ENCODE measurements at regions not wholly inside any gene's neighbourhood (a gene's known extent, or its start where the extent isn't known, plus 50 kb on each side); places are given as distances from the start of the nearest gene placed in this dataset.

DNA sequence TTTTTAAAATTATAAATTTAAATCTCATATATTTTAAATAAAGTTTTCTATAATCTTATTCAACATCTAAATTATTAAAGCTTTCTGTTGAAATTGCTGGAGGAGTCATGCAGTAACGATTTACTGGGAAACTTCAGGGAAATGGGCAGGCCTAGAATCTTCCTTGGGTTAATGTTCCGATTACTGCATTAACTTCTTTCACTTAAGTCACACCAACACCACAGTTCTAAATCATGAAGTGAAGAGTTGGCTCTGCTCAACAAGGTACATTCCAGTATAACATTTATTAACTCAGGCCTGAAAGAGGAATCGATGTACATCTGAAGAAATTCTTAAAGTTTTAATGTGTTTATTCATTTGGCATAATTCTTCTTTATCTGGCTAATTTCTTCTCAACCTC, 244.3 kb downstream of the CCER1 start:
- H3K4me2 ChIP-seq (ENCODE audit: low read length), result no peak overlapping the region
- H3K36me3 ChIP-seq (ENCODE audit: insufficient read depth, low read length), result no peaks in the 10 kb centered on the region
- H3K27ac ChIP-seq (ENCODE audit: low read length), result no peak overlapping the region
- no peak for TF ChIP-seq TAF1 (IDR thresholded peaks at IDR 0.05; ENCODE audit: low read depth)
- TF ChIP-seq RAD21 (conservative IDR thresholded peaks at IDR 0.05), result no peak
- TF ChIP-seq, protein P1, sequence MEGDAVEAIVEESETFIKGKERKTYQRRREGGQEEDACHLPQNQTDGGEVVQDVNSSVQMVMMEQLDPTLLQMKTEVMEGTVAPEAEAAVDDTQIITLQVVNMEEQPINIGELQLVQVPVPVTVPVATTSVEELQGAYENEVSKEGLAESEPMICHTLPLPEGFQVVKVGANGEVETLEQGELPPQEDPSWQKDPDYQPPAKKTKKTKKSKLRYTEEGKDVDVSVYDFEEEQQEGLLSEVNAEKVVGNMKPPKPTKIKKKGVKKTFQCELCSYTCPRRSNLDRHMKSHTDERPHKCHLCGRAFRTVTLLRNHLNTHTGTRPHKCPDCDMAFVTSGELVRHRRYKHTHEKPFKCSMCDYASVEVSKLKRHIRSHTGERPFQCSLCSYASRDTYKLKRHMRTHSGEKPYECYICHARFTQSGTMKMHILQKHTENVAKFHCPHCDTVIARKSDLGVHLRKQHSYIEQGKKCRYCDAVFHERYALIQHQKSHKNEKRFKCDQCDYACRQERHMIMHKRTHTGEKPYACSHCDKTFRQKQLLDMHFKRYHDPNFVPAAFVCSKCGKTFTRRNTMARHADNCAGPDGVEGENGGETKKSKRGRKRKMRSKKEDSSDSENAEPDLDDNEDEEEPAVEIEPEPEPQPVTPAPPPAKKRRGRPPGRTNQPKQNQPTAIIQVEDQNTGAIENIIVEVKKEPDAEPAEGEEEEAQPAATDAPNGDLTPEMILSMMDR (IDR thresholded peaks at IDR 0.05; ENCODE audit: poor library complexity, severe bottlenecking), result no peak
- TF ChIP-seq EZH2 (IDR thresholded peaks at IDR 0.05; ENCODE audit: borderline replicate concordance, insufficient read depth, low read length, poor library complexity, severe bottlenecking), result no peak
- no peak for TF ChIP-seq POLR2AphosphoS5 (IDR thresholded peaks at IDR 0.05)
- no peak for TF ChIP-seq EP300 (conservative IDR thresholded peaks at IDR 0.05; ENCODE audit: poor library complexity, severe bottlenecking)
- TF ChIP-seq SMC3 (conservative IDR thresholded peaks at IDR 0.05; ENCODE audit: poor library complexity), result no peak
- H3K27me3 ChIP-seq (ENCODE audit: insufficient read depth, low read depth, low read length), result no peaks in the 10 kb centered on the region
- H3K4me3 ChIP-seq (ENCODE audit: low read length), result no peak overlapping the region
- H4K20me1 ChIP-seq (ENCODE audit: insufficient read depth), result no peaks in the 10 kb centered on the region
- H3K9ac ChIP-seq (ENCODE audit: low read length), result no peak overlapping the region
- no peak overlapping the region for H2AFZ ChIP-seq (ENCODE audit: low read depth, low read length)
- H3K9me2 ChIP-seq (ENCODE audit: insufficient read depth, low read length), result no peaks in the 10 kb centered on the region
- H3K79me2 ChIP-seq (replicated peaks; ENCODE audit: insufficient read depth, low read length), result no peaks in the 10 kb centered on the region
- H3F3A ChIP-seq (ENCODE audit: insufficient read depth, low read length, poor library complexity, severe bottlenecking), result no peaks in the 10 kb centered on the region
- H3K9me3 ChIP-seq (ENCODE audit: low read length), result no peaks in the 10 kb centered on the region

- Histone ChIP-seq H4K20me1 (ENCODE audit: insufficient read depth) (no peaks in the 10 kb centered on the region), H3K9ac (ENCODE audit: low read length) (no peak overlapping the region), H3F3A (ENCODE audit: insufficient read depth, low read length, poor library complexity, severe bottlenecking) (no peaks in the 10 kb centered on the region), H3K36me3 (ENCODE audit: insufficient read depth, low read length) (no peaks in the 10 kb centered on the region), H3K4me3 (ENCODE audit: low read length) (no peak overlapping the region), H3K27ac (ENCODE audit: low read length) (no peak overlapping the region), H3K79me2 (replicated peaks; ENCODE audit: insufficient read depth, low read length) (no peaks in the 10 kb centered on the region), H3K4me2 (ENCODE audit: low read length) (no peak overlapping the region), H3K9me2 (ENCODE audit: insufficient read depth, low read length) (no peaks in the 10 kb centered on the region), H3K27me3 (ENCODE audit: insufficient read depth, low read depth, low read length) (no peaks in the 10 kb centered on the region), H3K9me3 (ENCODE audit: low read length) (no peaks in the 10 kb centered on the region), H2AFZ (ENCODE audit: low read depth, low read length) (no peak overlapping the region)
- TF ChIP-seq, protein P1 (IDR thresholded peaks at IDR 0.05; ENCODE audit: poor library complexity, severe bottlenecking), result no peak
- no peak for TF ChIP-seq RAD21 (conservative IDR thresholded peaks at IDR 0.05)
- no peak for TF ChIP-seq EZH2 (IDR thresholded peaks at IDR 0.05; ENCODE audit: borderline replicate concordance, insufficient read depth, low read length, poor library complexity, severe bottlenecking)
- TF ChIP-seq POLR2AphosphoS5 (IDR thresholded peaks at IDR 0.05), result no peak
- TF ChIP-seq TAF1 (IDR thresholded peaks at IDR 0.05; ENCODE audit: low read depth), result no peak
- TF ChIP-seq EP300 (conservative IDR thresholded peaks at IDR 0.05; ENCODE audit: poor library complexity, severe bottlenecking), result no peak
- TF ChIP-seq, protein P2, sequence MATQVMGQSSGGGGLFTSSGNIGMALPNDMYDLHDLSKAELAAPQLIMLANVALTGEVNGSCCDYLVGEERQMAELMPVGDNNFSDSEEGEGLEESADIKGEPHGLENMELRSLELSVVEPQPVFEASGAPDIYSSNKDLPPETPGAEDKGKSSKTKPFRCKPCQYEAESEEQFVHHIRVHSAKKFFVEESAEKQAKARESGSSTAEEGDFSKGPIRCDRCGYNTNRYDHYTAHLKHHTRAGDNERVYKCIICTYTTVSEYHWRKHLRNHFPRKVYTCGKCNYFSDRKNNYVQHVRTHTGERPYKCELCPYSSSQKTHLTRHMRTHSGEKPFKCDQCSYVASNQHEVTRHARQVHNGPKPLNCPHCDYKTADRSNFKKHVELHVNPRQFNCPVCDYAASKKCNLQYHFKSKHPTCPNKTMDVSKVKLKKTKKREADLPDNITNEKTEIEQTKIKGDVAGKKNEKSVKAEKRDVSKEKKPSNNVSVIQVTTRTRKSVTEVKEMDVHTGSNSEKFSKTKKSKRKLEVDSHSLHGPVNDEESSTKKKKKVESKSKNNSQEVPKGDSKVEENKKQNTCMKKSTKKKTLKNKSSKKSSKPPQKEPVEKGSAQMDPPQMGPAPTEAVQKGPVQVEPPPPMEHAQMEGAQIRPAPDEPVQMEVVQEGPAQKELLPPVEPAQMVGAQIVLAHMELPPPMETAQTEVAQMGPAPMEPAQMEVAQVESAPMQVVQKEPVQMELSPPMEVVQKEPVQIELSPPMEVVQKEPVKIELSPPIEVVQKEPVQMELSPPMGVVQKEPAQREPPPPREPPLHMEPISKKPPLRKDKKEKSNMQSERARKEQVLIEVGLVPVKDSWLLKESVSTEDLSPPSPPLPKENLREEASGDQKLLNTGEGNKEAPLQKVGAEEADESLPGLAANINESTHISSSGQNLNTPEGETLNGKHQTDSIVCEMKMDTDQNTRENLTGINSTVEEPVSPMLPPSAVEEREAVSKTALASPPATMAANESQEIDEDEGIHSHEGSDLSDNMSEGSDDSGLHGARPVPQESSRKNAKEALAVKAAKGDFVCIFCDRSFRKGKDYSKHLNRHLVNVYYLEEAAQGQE (IDR thresholded peaks at IDR 0.05; ENCODE audit: borderline replicate concordance), result no peak
- TF ChIP-seq MXI1 (conservative IDR thresholded peaks at IDR 0.05; ENCODE audit: poor library complexity, severe bottlenecking), result no peak
Measured at GRCh38 chr12:90706036-90706435, 248.9 kb downstream of the CCER1 start.

All from neural cell (in vitro differentiated cells).